ENCODE measurements at regions not wholly inside any gene's neighbourhood (a gene's known extent, or its start where the extent isn't known, plus 50 kb on each side); places are given as distances from the start of the nearest gene placed in this dataset.

DNA sequence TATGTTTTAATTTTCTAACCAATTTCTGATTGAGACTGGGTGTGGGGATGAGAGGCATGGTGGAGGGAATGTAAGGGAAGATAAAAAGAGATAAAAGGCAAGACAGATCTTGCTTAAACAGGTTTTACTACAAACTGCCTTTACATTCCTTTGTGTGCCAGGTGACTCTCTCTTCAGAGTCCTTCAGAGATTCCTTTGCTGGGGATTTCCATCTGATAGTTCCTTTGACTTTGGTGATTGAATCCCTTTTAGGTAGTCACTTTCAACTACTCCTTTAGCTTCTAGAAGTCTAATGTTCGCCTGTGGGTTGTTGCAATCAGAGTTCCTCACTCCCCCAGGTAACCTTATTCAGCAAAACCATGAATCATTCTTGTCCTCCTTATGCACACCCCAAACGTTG is 283.3 kb upstream of the MANEA start:
- Histone ChIP-seq H3K4me3 (replicated peaks in 1 of 3; ENCODE audit: low read depth in 2 of 3, low read length in 3 of 3) (no peak overlapping the region), H2AFZ (ENCODE audit: insufficient read depth, low read depth, low read length, poor library complexity, severe bottlenecking) (no peak overlapping the region), H3K36me3 (replicated peaks in 1 of 2; ENCODE audit: control insufficient read depth in 1 of 2, insufficient read depth in 2 of 2, low read length in 2 of 2) (no peaks in the 10 kb centered on the region), H4K20me1 (ENCODE audit: insufficient read depth, low read length) (no peaks in the 10 kb centered on the region), H3K9me3 (replicated peaks in 1 of 2; ENCODE audit: control insufficient read depth in 1 of 2, insufficient read depth in 1 of 2, low read length in 2 of 2) (no peaks in the 10 kb centered on the region), H3K4me2 (replicated peaks; ENCODE audit: extremely low read depth, low read length, poor library complexity, severe bottlenecking) (no peak overlapping the region), H3K27me3 (ENCODE audit: control insufficient read depth in 2 of 2, insufficient read depth in 2 of 2, low read length in 2 of 2) (no peaks in the 10 kb centered on the region), H3K79me2 (ENCODE audit: insufficient read depth, low read length) (no peaks in the 10 kb centered on the region), H3K27ac (ENCODE audit: low read depth in 1 of 2, low read length in 2 of 2) (no peak overlapping the region), H3K4me1 (ENCODE audit: control insufficient read depth in 1 of 2, insufficient read depth in 2 of 2, low read length in 2 of 2) (no peaks in the 10 kb centered on the region), H3K9ac (ENCODE audit: insufficient read depth, low read length, poor library complexity, severe bottlenecking) (no peak overlapping the region)
- intact Hi-C loops (cut with micrococcal nuclease), result no loop called here
- TF ChIP-seq CTCF (IDR thresholded peaks at IDR 0.05), result no peak
- no peak overlapping the region for H3K4me3 Mint-ChIP-seq
- no peaks in the 10 kb centered on the region for H3K36me3 Mint-ChIP-seq
- H3K9me3 Mint-ChIP-seq, result peaks cover 0 to 2% (median 0%) of the 10 kb centered on the region in 7 donors
- no peaks in the 10 kb centered on the region for H3K4me1 Mint-ChIP-seq
- 46% methylated on average over 2 of the region's 2 CpGs for WGBS (ENCODE audit: insufficient coverage)
- no peak overlapping the region for H3K27ac Mint-ChIP-seq
- H3K27me3 Mint-ChIP-seq (ENCODE audit: low read depth in 3 of 3), result no peaks in the 10 kb centered on the region
- DNase-seq, result no peak

GRCh38 chr6:95309545-95309944 is 267.8 kb upstream of the MANEA start:
- Mint-ChIP-seq H3K36me3 (no peaks in the 10 kb centered on the region), H3K27ac (no peak overlapping the region), H3K4me1 (no peaks in the 10 kb centered on the region), H3K9me3 (no peaks in the 10 kb centered on the region), H3K27me3 (ENCODE audit: low read depth in 3 of 3) (no peaks in the 10 kb centered on the region), H3K4me3 (no peak overlapping the region)
- no peaks in the 10 kb centered on the region for H3K79me2 ChIP-seq (ENCODE audit: insufficient read depth, low read length)
- no peaks in the 10 kb centered on the region for H4K20me1 ChIP-seq (ENCODE audit: insufficient read depth, low read length)
- H3K36me3 ChIP-seq (replicated peaks in 1 of 2; ENCODE audit: control insufficient read depth in 1 of 2, insufficient read depth in 2 of 2, low read length in 2 of 2), result no peaks in the 10 kb centered on the region
- intact Hi-C loops (cut with micrococcal nuclease), result no loop called here
- no peak for DNase-seq
- no peak for TF ChIP-seq CTCF (IDR thresholded peaks at IDR 0.05)
- H3K9me3 ChIP-seq (replicated peaks in 1 of 2; ENCODE audit: control insufficient read depth in 1 of 2, insufficient read depth in 1 of 2, low read length in 2 of 2), result no peaks in the 10 kb centered on the region
- H2AFZ ChIP-seq (ENCODE audit: insufficient read depth, low read depth, low read length, poor library complexity, severe bottlenecking), result no peak overlapping the region
- H3K4me2 ChIP-seq (replicated peaks; ENCODE audit: extremely low read depth, low read length, poor library complexity, severe bottlenecking), result no peak overlapping the region
- H3K9ac ChIP-seq (ENCODE audit: insufficient read depth, low read length, poor library complexity, severe bottlenecking), result no peak overlapping the region
- 61% methylated on average over 2 of the region's 3 CpGs for WGBS (ENCODE audit: insufficient coverage)
- H3K27me3 ChIP-seq (ENCODE audit: control insufficient read depth in 2 of 2, insufficient read depth in 2 of 2, low read length in 2 of 2), result no peaks in the 10 kb centered on the region
- H3K27ac ChIP-seq (ENCODE audit: low read depth in 1 of 2, low read length in 2 of 2), result no peak overlapping the region
- no peaks in the 10 kb centered on the region for H3K4me1 ChIP-seq (ENCODE audit: control insufficient read depth in 1 of 2, insufficient read depth in 2 of 2, low read length in 2 of 2)
- H3K4me3 ChIP-seq (replicated peaks in 1 of 3; ENCODE audit: low read depth in 2 of 3, low read length in 3 of 3), result no peak overlapping the region

Measured in CD14-positive monocyte (primary cell).